Left lung (tissue), 4 donors: ENCODE measurements at regions not wholly inside any gene's neighbourhood (a gene's known extent, or its start where the extent isn't known, plus 50 kb on each side); places are given as distances from the start of the nearest gene placed in this dataset.
A peak's percentile ranks its signal among the peaks of the same experiment; 100 is the strongest.

Experiments used
- ATAC-seq: fragments of 200-7000 bp; cut with Tn5 transposase; one replicate; pipeline ENCODE4 v1.9.1; 2020; ENCODE audit warnings: moderate library complexity
- DNase-seq, 4 donors: peaks; one replicate each; pipeline ENCODE4 v3.0.0-alpha.2; 2013 to 2020
- H3K27ac ChIP-seq, 2 donors: fragments of 200-600 bp; sonication (generic) in 1 of 2; one replicate each; pipeline versions ENCODE4 v1.5.0 to v1.8.0; 2020 to 2021
- H3K27me3 ChIP-seq, 2 donors: fragments of 200-600 bp; sonication (generic) in 1 of 2; one replicate each; pipeline versions ENCODE4 v1.5.0 to v1.8.0; 2020 to 2021
- H3K36me3 ChIP-seq, 2 donors: fragments of 200-600 bp; sonication (generic) in 1 of 2; one replicate each; pipeline versions ENCODE4 v1.5.0 to v1.8.0; 2020 to 2021
- H3K4me1 ChIP-seq, 2 donors: fragments of 200-600 bp; one replicate each; pipeline ENCODE4 v1.8.0; 2021
- H3K4me3 ChIP-seq, 2 donors: fragments of 200-600 bp; sonication (generic) in 1 of 2; one replicate each; pipeline versions ENCODE4 v1.5.0 to v1.8.0; 2020 to 2021; ENCODE audit warnings: mild to moderate bottlenecking in 1 of 2
- H3K9me3 ChIP-seq, 2 donors: fragments of 200-600 bp; sonication (generic) in 1 of 2; one replicate each; pipeline versions ENCODE4 v1.5.0 to v1.8.0; 2020 to 2021
- intact Hi-C, 2 donors: fragments of 100-400 bp; cut with DNase I; formaldehyde crosslinking; loops; one replicate each; pipeline versions ENCODE4 v1.11.2 to v1.14.2; 2022
- TF ChIP-seq, protein P1 (sequence below), 2 donors: fragments of 200-600 bp; sonication (generic) in 1 of 2; IDR thresholded peaks; one replicate each; pipeline versions ENCODE4 v1.5.0 to v1.8.0; 2021; ENCODE audit warnings: antibody characterized with exemption in 2 of 2
- donor health status: DM: no; HTN: yes; CAD: no.
- donor health status: DM: no; HTN: no; CAD: no.

DNA sequence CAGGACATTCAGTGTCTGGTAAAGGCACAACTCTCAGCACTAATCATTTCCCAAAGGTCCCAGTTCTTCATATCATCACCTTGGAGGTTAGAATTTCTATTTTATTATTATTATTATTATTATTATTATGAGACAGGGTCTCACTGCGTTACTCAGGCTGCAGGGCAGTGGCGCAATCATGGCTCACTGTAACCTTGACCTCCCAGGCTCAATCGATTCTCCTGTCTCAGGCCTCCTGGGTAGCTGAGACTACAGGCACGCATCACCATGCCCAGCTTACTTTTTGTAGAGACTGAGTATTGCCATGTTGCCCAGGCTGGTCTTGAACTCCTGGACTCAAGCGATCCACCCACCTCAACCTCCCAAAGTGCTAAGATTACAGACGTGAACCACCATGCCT, 91.8 kb upstream of the DOCK1 start:
- Histone ChIP-seq H3K4me3 (no peak overlapping the region), H3K36me3 (no peaks in the 10 kb centered on the region), H3K4me1 (no peaks in the 10 kb centered on the region), H3K27ac (no peak overlapping the region), H3K27me3 (no peaks in the 10 kb centered on the region), H3K9me3 (peaks cover 0 to 12% of the 10 kb centered on the region in 2 donors)
- TF ChIP-seq, protein P1, sequence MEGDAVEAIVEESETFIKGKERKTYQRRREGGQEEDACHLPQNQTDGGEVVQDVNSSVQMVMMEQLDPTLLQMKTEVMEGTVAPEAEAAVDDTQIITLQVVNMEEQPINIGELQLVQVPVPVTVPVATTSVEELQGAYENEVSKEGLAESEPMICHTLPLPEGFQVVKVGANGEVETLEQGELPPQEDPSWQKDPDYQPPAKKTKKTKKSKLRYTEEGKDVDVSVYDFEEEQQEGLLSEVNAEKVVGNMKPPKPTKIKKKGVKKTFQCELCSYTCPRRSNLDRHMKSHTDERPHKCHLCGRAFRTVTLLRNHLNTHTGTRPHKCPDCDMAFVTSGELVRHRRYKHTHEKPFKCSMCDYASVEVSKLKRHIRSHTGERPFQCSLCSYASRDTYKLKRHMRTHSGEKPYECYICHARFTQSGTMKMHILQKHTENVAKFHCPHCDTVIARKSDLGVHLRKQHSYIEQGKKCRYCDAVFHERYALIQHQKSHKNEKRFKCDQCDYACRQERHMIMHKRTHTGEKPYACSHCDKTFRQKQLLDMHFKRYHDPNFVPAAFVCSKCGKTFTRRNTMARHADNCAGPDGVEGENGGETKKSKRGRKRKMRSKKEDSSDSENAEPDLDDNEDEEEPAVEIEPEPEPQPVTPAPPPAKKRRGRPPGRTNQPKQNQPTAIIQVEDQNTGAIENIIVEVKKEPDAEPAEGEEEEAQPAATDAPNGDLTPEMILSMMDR (IDR thresholded peaks at IDR 0.05), result no peak
- DNase-seq (no peak), ATAC-seq (no peak)
- intact Hi-C loops, result no loop called here

DNA sequence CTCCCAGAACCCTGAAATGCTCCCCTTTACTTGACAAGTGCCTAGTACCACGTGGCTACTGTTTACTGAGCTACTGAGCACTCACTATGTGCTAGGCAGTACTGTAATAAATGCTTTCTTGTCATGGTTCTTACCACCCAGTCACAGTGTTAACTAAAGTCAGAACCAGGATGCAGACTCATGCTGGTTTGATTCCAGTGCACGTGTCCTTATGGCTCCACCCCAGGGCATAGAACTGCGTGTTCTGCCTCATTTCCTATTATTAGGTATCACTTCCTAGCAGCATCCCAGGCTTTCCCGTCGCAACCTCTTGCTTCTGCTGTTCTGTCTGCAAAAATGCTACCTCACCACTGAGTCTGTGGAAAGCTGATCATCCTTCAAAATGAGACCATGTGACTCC, 71.7 kb upstream of the DOCK1 start:
- intact Hi-C loops, result no loop called here

DNA sequence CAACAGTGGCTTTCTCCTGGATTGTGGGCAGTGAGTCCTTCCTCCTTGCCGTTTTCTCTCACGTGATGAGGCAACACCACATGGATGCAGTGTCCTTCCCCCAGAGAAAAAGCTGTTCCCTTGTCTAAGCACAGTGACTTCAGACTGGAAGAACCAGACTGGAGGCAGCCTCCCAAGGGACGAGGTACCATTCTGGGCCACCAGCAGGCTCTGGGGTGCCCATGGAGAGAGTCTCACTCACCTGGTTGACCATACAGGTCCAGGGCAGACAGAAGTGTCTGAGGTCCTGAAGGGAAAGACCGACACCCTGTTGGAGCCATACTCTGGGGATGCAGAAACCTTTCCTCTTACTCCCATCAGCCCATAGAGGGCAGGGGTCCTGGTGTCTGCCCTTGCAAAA, 69.2 kb upstream of the DOCK1 start:
- H3K27ac ChIP-seq, result no peak overlapping the region
- TF ChIP-seq, protein P1 (IDR thresholded peaks at IDR 0.05), result no peak
- H3K4me1 ChIP-seq, result no peaks in the 10 kb centered on the region
- H3K9me3 ChIP-seq, result no peaks in the 10 kb centered on the region
- no peak overlapping the region for H3K4me3 ChIP-seq
- no peak for DNase-seq
- no peak for ATAC-seq
- intact Hi-C loops, result no loop called here
- H3K27me3 ChIP-seq, result no peaks in the 10 kb centered on the region
- H3K36me3 ChIP-seq, result no peaks in the 10 kb centered on the region

More for the DNA sequence above, 71.7 kb upstream of the DOCK1 start:
- H3K4me3 ChIP-seq, result no peak overlapping the region
- no peaks in the 10 kb centered on the region for H3K27me3 ChIP-seq
- H3K36me3 ChIP-seq, result no peaks in the 10 kb centered on the region
- TF ChIP-seq, protein P1 (IDR thresholded peaks at IDR 0.05), result no peak
- DNase-seq (no peak), ATAC-seq (no peak)
- no peaks in the 10 kb centered on the region for H3K4me1 ChIP-seq
- no peaks in the 10 kb centered on the region for H3K9me3 ChIP-seq
- no peak overlapping the region for H3K27ac ChIP-seq

DNA sequence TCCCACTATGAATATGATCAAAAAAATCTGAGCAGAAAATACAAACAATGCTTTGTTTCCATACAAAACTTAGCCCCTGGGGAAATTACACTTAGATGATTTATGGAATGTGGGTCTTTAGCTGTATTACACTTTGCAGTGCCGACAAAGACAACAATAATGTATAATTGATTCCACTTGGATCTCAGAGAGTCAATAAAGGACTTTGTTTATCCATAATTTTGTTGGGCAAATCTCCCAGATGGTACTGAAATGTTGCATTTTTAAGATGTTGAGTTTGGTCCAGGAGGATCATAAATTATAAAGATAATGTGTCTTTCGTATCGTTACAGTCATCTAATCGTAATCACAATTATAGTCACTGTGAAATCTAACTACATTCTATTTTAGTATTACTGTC, 66.9 kb upstream of the DOCK1 start:
- Histone ChIP-seq H3K4me3 (no peak overlapping the region), H3K27ac (no peak overlapping the region), H3K4me1 (no peaks in the 10 kb centered on the region), H3K27me3 (no peaks in the 10 kb centered on the region), H3K9me3 (no peaks in the 10 kb centered on the region), H3K36me3 (no peaks in the 10 kb centered on the region)
- TF ChIP-seq, protein P1 (IDR thresholded peaks at IDR 0.05), result no peak
- no peak for ATAC-seq
- no peak for DNase-seq
- intact Hi-C loops, result no loop called here

DNA sequence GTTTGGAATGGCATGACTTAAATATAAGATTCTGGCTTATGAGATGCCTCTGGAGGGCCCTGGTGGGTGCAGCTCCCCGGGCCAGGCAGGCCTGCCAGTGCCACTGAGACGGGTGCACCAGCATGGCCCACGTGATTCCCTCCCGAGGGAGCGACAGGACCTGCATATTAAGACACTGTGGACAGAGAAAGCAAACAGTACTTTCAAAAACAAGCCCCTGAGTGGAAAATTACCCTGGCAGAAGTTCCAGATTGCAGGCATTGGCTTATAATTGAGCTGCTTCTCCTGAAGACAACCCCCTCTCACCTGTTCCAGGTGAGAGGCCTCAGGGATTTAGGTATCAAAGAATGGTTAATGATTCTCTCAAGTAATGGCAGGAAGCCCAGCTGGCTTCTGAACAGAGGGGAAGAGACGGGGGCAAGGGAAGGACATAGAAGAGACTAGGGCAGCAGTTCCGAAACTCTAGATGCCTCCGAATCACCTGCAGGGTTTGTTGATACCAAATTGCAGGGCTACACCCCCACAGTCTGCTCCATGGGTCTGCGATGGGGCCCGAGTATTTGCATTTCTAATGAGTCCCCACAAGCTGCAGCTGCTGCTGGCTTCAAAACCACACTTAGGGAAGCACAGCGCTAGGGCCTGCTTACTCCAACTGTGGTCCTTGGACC, 66.0 kb upstream of the DOCK1 start:
- no peaks in the 10 kb centered on the region for H3K27me3 ChIP-seq
- H3K27ac ChIP-seq, result no peak overlapping the region
- TF ChIP-seq, protein P1 (IDR thresholded peaks at IDR 0.05), result no peak
- intact Hi-C loops, result no loop called here
- H3K36me3 ChIP-seq, result no peaks in the 10 kb centered on the region
- ATAC-seq (peak; percentile 90), DNase-seq (peak; percentile 13 to 78 (median 64))
- H3K9me3 ChIP-seq, result no peaks in the 10 kb centered on the region
- H3K4me1 ChIP-seq, result no peaks in the 10 kb centered on the region
- no peak overlapping the region for H3K4me3 ChIP-seq
